Small intestine (tissue), 7 donors: ENCODE measurements at regions not wholly inside any gene's neighbourhood (a gene's known extent, or its start where the extent isn't known, plus 50 kb on each side); places are given as distances from the start of the nearest gene placed in this dataset.

Experiments
- DNase-seq, 2 donors: peaks; one replicate each; pipeline versions ENCODE4 v3.0.0 to v3.0.0-alpha.2; 2013
- FAIRE-seq: peaks from 2 replicates; lab custom pipeline; 2012; peaks lifted over from hg19 to GRCh38; lab: Jason Lieb, UNC
- H3K27ac ChIP-seq, 3 donors: one replicate each; pipeline ENCODE4 v1.5.1; 2013; ENCODE audit warnings: low read length in 2 of 3, mild to moderate bottlenecking in 2 of 3, control low read depth in 1 of 3, inconsistent platforms in 1 of 3, low read depth in 1 of 3, moderate library complexity in 1 of 3
- H3K27me3 ChIP-seq, 3 donors: one replicate each; pipeline ENCODE4 v1.6.1; 2013; ENCODE audit warnings: low read length in 3 of 3, inconsistent platforms in 1 of 3; ENCODE audit not compliant: control insufficient read depth in 3 of 3, insufficient read depth in 3 of 3
- H3K36me3 ChIP-seq, 3 donors: one replicate each; pipeline ENCODE4 v1.6.1; 2013; ENCODE audit warnings: low read length in 3 of 3, inconsistent platforms in 1 of 3, low read depth in 1 of 3, mild to moderate bottlenecking in 1 of 3, moderate library complexity in 1 of 3; ENCODE audit not compliant: control insufficient read depth in 3 of 3, insufficient read depth in 2 of 3
- H3K4me1 ChIP-seq, 3 donors: one replicate each; pipeline ENCODE4 v1.6.1; 2013; ENCODE audit warnings: low read length in 2 of 3, inconsistent platforms in 1 of 3, low read depth in 1 of 3, mild to moderate bottlenecking in 1 of 3, moderate library complexity in 1 of 3; ENCODE audit not compliant: control insufficient read depth in 3 of 3, insufficient read depth in 2 of 3
- H3K4me3 ChIP-seq, 3 donors: one replicate each; pipeline ENCODE4 v1.5.1; 2013; ENCODE audit warnings: low read length in 3 of 3, control low read depth in 1 of 3, inconsistent platforms in 1 of 3, low read depth in 1 of 3, mild to moderate bottlenecking in 1 of 3, moderate library complexity in 1 of 3
- H3K9me3 ChIP-seq, 2 donors: one replicate each; pipeline ENCODE4 v1.6.1; 2013; ENCODE audit warnings: low read depth in 1 of 2, low read length in 1 of 2; ENCODE audit not compliant: control insufficient read depth in 2 of 2, insufficient read depth in 1 of 2
- WGBS, 3 donors: extraction: QIAGEN DNeasy Blood & Tissue Kit; methylation state at CpG; one replicate each; pipeline ENCODE4 v1.1.7; 2013; 5-methylcytosine and 5-hydroxymethylcytosine counted together
- donor health status: healthy with polysubstance abuse.
- donor health status: control.
- donor health status: control.
- donor health status: Bipolar disorder and iron deficiency.
- donor health status: healthy.

GRCh38 chr11:8333376-8333775 lies 69.7 kb upstream of the LMO1 start:
- Histone ChIP-seq H3K9me3 (no peaks in the 10 kb centered on the region), H3K27ac (no peak overlapping the region), H3K36me3 (no peaks in the 10 kb centered on the region), H3K4me1 (peaks cover 0 to 6% (median 0%) of the 10 kb centered on the region in 3 donors), H3K27me3 (peaks cover 0 to 7% (median 0%) of the 10 kb centered on the region in 3 donors), H3K4me3 (no peak overlapping the region)
- WGBS, 3 donors, result 77 to 91% (median 86%) methylated on average over 4 of the region's 4 CpGs
- FAIRE-seq (no peak), DNase-seq (no peak)

GRCh38 chr11:8332891-8333290 lies 69.2 kb upstream of the LMO1 start:
- peaks cover 0 to 7% (median 0%) of the 10 kb centered on the region in 3 donors for H3K27me3 ChIP-seq

GRCh38 chr11:8332196-8332595 lies 68.5 kb upstream of the LMO1 start:
- Histone ChIP-seq H3K27ac (no peak overlapping the region), H3K4me1 (peaks cover 0 to 6% (median 0%) of the 10 kb centered on the region in 3 donors), H3K36me3 (no peaks in the 10 kb centered on the region), H3K4me3 (no peak overlapping the region), H3K27me3 (peaks cover 0 to 7% (median 0%) of the 10 kb centered on the region in 3 donors), H3K9me3 (no peaks in the 10 kb centered on the region)
- no peak for FAIRE-seq
- 69 to 94% (median 77%) methylated on average over 3 to 4 of the region's 4 CpGs for WGBS, 3 donors
- no peak for DNase-seq

More at GRCh38 chr11:8332891-8333290, 69.2 kb upstream of the LMO1 start:
- Histone ChIP-seq H3K4me3 (no peak overlapping the region), H3K27ac (no peak overlapping the region), H3K4me1 (peaks cover 0 to 6% (median 0%) of the 10 kb centered on the region in 3 donors), H3K36me3 (no peaks in the 10 kb centered on the region), H3K9me3 (no peaks in the 10 kb centered on the region)
- no peak for FAIRE-seq
- WGBS, 3 donors, result 81 to 91% (median 89%) methylated on average over 12 of the region's 12 CpGs
- DNase-seq, result no peak

GRCh38 chr11:8331767-8332166 lies 68.1 kb upstream of the LMO1 start:
- Histone ChIP-seq H3K4me3 (no peak overlapping the region), H3K9me3 (no peaks in the 10 kb centered on the region), H3K4me1 (peaks cover 0 to 6% (median 0%) of the 10 kb centered on the region in 3 donors), H3K27ac (no peak overlapping the region), H3K36me3 (no peaks in the 10 kb centered on the region), H3K27me3 (peaks cover 0 to 7% (median 0%) of the 10 kb centered on the region in 3 donors)
- DNase-seq, result no peak
- 81 to 85% (median 83%) methylated on average over 3 of the region's 3 CpGs for WGBS, 3 donors
- FAIRE-seq, result no peak

GRCh38 chr11:8330896-8331295 lies 67.2 kb upstream of the LMO1 start:
- no peak for DNase-seq
- WGBS, 3 donors, result 66 to 82% (median 67%) methylated on average over 6 of the region's 6 CpGs
- Histone ChIP-seq H3K36me3 (no peaks in the 10 kb centered on the region), H3K27ac (no peak overlapping the region), H3K4me1 (peaks cover 0 to 6% (median 0%) of the 10 kb centered on the region in 3 donors), H3K9me3 (no peaks in the 10 kb centered on the region), H3K4me3 (no peak overlapping the region), H3K27me3 (peaks cover 0 to 7% (median 0%) of the 10 kb centered on the region in 3 donors)
- FAIRE-seq, result no peak

GRCh38 chr11:8330404-8330803 lies 66.7 kb upstream of the LMO1 start:
- Histone ChIP-seq H3K9me3 (no peaks in the 10 kb centered on the region), H3K4me3 (no peak overlapping the region), H3K4me1 (peaks cover 0 to 6% (median 0%) of the 10 kb centered on the region in 3 donors), H3K27ac (no peak overlapping the region), H3K27me3 (peaks cover 0 to 7% (median 0%) of the 10 kb centered on the region in 3 donors), H3K36me3 (no peaks in the 10 kb centered on the region)
- no peak for FAIRE-seq
- DNase-seq, result no peak
- 41 to 52% (median 44%) methylated on average over 9 to 10 of the region's 10 CpGs for WGBS, 3 donors

GRCh38 chr11:8329847-8330361 lies 66.2 kb upstream of the LMO1 start:
- FAIRE-seq (no peak), DNase-seq (no peak)
- no peak overlapping the region for H3K4me3 ChIP-seq
- 49 to 59% (median 56%) methylated on average over 16 to 17 of the region's 17 CpGs for WGBS, 3 donors
- no peaks in the 10 kb centered on the region for H3K9me3 ChIP-seq
- no peak overlapping the region for H3K27ac ChIP-seq
- peaks cover 0 to 7% (median 0%) of the 10 kb centered on the region in 3 donors for H3K27me3 ChIP-seq
- H3K4me1 ChIP-seq, result peaks cover 0 to 6% (median 0%) of the 10 kb centered on the region in 3 donors
- H3K36me3 ChIP-seq, result no peaks in the 10 kb centered on the region

- FAIRE-seq, result no peak
- Histone ChIP-seq H3K4me1 (peaks cover 0 to 6% (median 0%) of the 10 kb centered on the region in 3 donors), H3K27ac (no peak overlapping the region), H3K4me3 (no peak overlapping the region), H3K9me3 (no peaks in the 10 kb centered on the region), H3K27me3 (peaks cover 0 to 7% (median 0%) of the 10 kb centered on the region in 3 donors), H3K36me3 (no peaks in the 10 kb centered on the region)
- 72 to 78% (median 77%) methylated on average over 6 of the region's 6 CpGs for WGBS, 3 donors
- no peak for DNase-seq
Measured at GRCh38 chr11:8329336-8329735, 65.7 kb upstream of the LMO1 start.
